Medulla oblongata (tissue), 1 donor: ENCODE measurements at regions not wholly inside any gene's neighbourhood (a gene's known extent, or its start where the extent isn't known, plus 50 kb on each side); places are given as distances from the start of the nearest gene placed in this dataset.
"Not testable (repeated sequence)": the region's sequence is repeated elsewhere in the genome, so short reads cannot be mapped to it uniquely, and the experiment has no call there.

Experiments
- DNase-seq: peaks from one replicate; pipeline ENCODE4 v3.0.0-alpha.2; 2015; ENCODE audit errors: extremely low spot score

- no peak for DNase-seq
These were observed 143.9 kb upstream of the ASB18 start for GRCh38 chr2:236408090-236408489.

GRCh38 chr2:236408786-236409185 lies 144.6 kb upstream of the ASB18 start:
- DNase-seq, result no peak

GRCh38 chr2:236415684-236416444 lies 151.7 kb upstream of the ASB18 start:
- no peak for DNase-seq

GRCh38 chr2:236417150-236417549 lies 152.5 kb upstream of the ACKR3 start:
- DNase-seq, result no peak

GRCh38 chr2:236430584-236430983 lies 139.0 kb upstream of the ACKR3 start:
- no peak for DNase-seq

- DNase-seq, result no peak
These were observed 135.0 kb upstream of the ACKR3 start for GRCh38 chr2:236434593-236434992.

GRCh38 chr2:236440110-236440881 lies 129.3 kb upstream of the ACKR3 start:
- no peak for DNase-seq

GRCh38 chr2:236444187-236444586 lies 125.4 kb upstream of the ACKR3 start:
- DNase-seq, result no peak

- no peak for DNase-seq
These were observed 123.9 kb upstream of the ACKR3 start for GRCh38 chr2:236445678-236446077.

GRCh38 chr2:236446521-236446920 lies 123.1 kb upstream of the ACKR3 start:
- DNase-seq, result no peak

GRCh38 chr2:236449167-236449761 lies 120.4 kb upstream of the ACKR3 start:
- no peak for DNase-seq

GRCh38 chr2:236452238-236452637 lies 117.4 kb upstream of the ACKR3 start:
- DNase-seq, result no peak

- DNase-seq, result no peak
These were observed 115.5 kb upstream of the ACKR3 start for GRCh38 chr2:236454076-236454475.

- DNase-seq, result no peak
These were observed 110.2 kb upstream of the ACKR3 start for GRCh38 chr2:236459393-236459792.

GRCh38 chr2:236464140-236464539 lies 105.5 kb upstream of the ACKR3 start:
- DNase-seq, result no peak

GRCh38 chr2:236472720-236473495 lies 96.7 kb upstream of the ACKR3 start:
- peak; percentile 62 for DNase-seq

- no peak for DNase-seq
These were observed 95.9 kb upstream of the ACKR3 start for GRCh38 chr2:236473691-236474090.

- DNase-seq, result no peak
These were observed 89.8 kb upstream of the ACKR3 start for GRCh38 chr2:236479814-236480213.

GRCh38 chr2:236483102-236483501 lies 86.5 kb upstream of the ACKR3 start:
- no peak for DNase-seq

GRCh38 chr2:236485519-236485918 lies 84.1 kb upstream of the ACKR3 start:
- peak; percentile 53 for DNase-seq

- not testable (repeated sequence) for DNase-seq
These were observed 80.5 kb upstream of the ACKR3 start for GRCh38 chr2:236489083-236489482.

GRCh38 chr2:236489895-236490404 lies 79.7 kb upstream of the ACKR3 start:
- DNase-seq, result no peak
